H1 (cell line): ENCODE measurements at regions not wholly inside any gene's neighbourhood (a gene's known extent, or its start where the extent isn't known, plus 50 kb on each side); places are given as distances from the start of the nearest gene placed in this dataset.

ENCODE experiments used
- CTCF ChIA-PET: fragments of 300-600 bp; sonication (Branson Sonifier 250); formaldehyde crosslinking; loops from one replicate; lab custom pipeline; 2021; ENCODE audit not compliant: partially characterized antibody; lab: Charles Lee
- POLR2A ChIA-PET: fragments of 300-600 bp; sonication (Branson Sonifier 250); formaldehyde crosslinking; loops from one replicate; lab custom pipeline; 2021; ENCODE audit warnings: inconsistent platforms; ENCODE audit not compliant: partially characterized antibody; lab: Charles Lee
- DNase-seq, 2 experiments: peaks; one replicate each; pipeline versions ENCODE4 v3.0.0 to v3.0.0-alpha.2; 2010 to 2022; ENCODE audit warnings: low spot score in 2 of 2, low read depth in 1 of 2, mixed read lengths in 1 of 2
- FAIRE-seq: peaks from 2 replicates; lab custom pipeline; 2011; peaks lifted over from hg19 to GRCh38; lab: Jason Lieb, UNC
- H2AFZ ChIP-seq: 2 replicates; pipeline ENCODE4 v1.8.1; 2012; ENCODE audit warnings: low read length, inconsistent platforms
- H2AK5ac ChIP-seq: 2 replicates; pipeline ENCODE4 v1.6.1; 2013; ENCODE audit warnings: low read depth, low read length
- H2BK120ac ChIP-seq: replicated peaks from 2 replicates; pipeline ENCODE3; 2013; ENCODE audit warnings: low read depth, low read length, inconsistent platforms
- H2BK12ac ChIP-seq: 2 replicates; pipeline ENCODE4 v1.6.1; 2013; ENCODE audit warnings: low read depth, low read length
- H2BK15ac ChIP-seq: 2 replicates; pipeline ENCODE4 v1.6.1; 2013; ENCODE audit warnings: low read length
- H2BK20ac ChIP-seq: 2 replicates; pipeline ENCODE4 v1.6.1; 2013; ENCODE audit warnings: low read length
- H2BK5ac ChIP-seq: 2 replicates; pipeline ENCODE4 v1.6.1; 2013; ENCODE audit warnings: low read depth, low read length
- H3K14ac ChIP-seq: 2 replicates; pipeline ENCODE4 v1.6.1; 2013; ENCODE audit warnings: inconsistent platforms; ENCODE audit not compliant: insufficient read length
- H3K18ac ChIP-seq: 2 replicates; pipeline ENCODE4 v1.6.1; 2013; ENCODE audit warnings: low read length; ENCODE audit errors: extremely low read depth
- H3K23ac ChIP-seq: 2 replicates; pipeline ENCODE4 v1.6.1; 2013; ENCODE audit warnings: inconsistent platforms; ENCODE audit not compliant: insufficient read length
- H3K23me2 ChIP-seq: 2 replicates; pipeline ENCODE4 v1.6.1; 2013; ENCODE audit warnings: low read depth, low read length
- H3K27ac ChIP-seq: 2 replicates; pipeline ENCODE4 v1.6.1; 2011; ENCODE audit warnings: low read depth, low read length, inconsistent platforms
- H3K27me3 ChIP-seq, 4 experiments: replicated peaks in 1 of 4; 1 replicate in 1 of 4; 2 replicates in 3 of 4; pipeline versions ENCODE4 v1.6.1 to v1.8.1; 2011 to 2013; ENCODE audit warnings: low read length in 3 of 4, mild to moderate bottlenecking in 3 of 4, inconsistent platforms in 2 of 4, mixed read lengths in 2 of 4, moderate library complexity in 1 of 4; ENCODE audit not compliant: control insufficient read depth in 3 of 4, insufficient read depth in 3 of 4; ENCODE audit errors: extremely low read depth in 1 of 4
- H3K36me3 ChIP-seq, 4 experiments: 2 replicates each; pipeline versions ENCODE4 v1.6.1 to v1.8.1; 2011 to 2013; ENCODE audit warnings: mild to moderate bottlenecking in 4 of 4, low read length in 3 of 4, moderate library complexity in 2 of 4, control low read depth in 1 of 4, inconsistent platforms in 1 of 4; ENCODE audit not compliant: insufficient read depth in 4 of 4, control insufficient read depth in 2 of 4
- H3K4ac ChIP-seq: replicated peaks from 2 replicates; pipeline ENCODE3; 2013; ENCODE audit warnings: low read length, low read depth, mixed read lengths, inconsistent platforms; ENCODE audit not compliant: insufficient read length
- H3K4me1 ChIP-seq, 4 experiments: replicated peaks in 1 of 4; 1 replicate in 1 of 4; 2 replicates in 3 of 4; pipeline versions ENCODE4 v1.6.1 to v1.8.1; 2011 to 2013; ENCODE audit warnings: low read length in 3 of 4, inconsistent platforms in 2 of 4, mixed read lengths in 1 of 4; ENCODE audit not compliant: insufficient read depth in 4 of 4, control insufficient read depth in 3 of 4
- H3K4me2 ChIP-seq, 2 experiments: 2 replicates each; pipeline versions ENCODE4 v1.6.1 to v1.8.1; 2011 to 2013; ENCODE audit warnings: low read depth in 2 of 2, low read length in 2 of 2, control low read depth in 1 of 2, inconsistent platforms in 1 of 2, mild to moderate bottlenecking in 1 of 2; ENCODE audit not compliant: insufficient read depth in 1 of 2
- H3K4me3 ChIP-seq, 4 experiments: fragments of 200-600, 300-600 bp in 1 of 4; sonication (generic), shearing (Covaris generic), sonication (Bioruptor Twin) in 1 of 4; 2 replicates each; pipeline versions ENCODE4 v1.5.1 to v1.8.1; 2011 to 2016; ENCODE audit warnings: low read length in 4 of 4, low read depth in 3 of 4, control low read depth in 2 of 4, inconsistent platforms in 2 of 4, mild to moderate bottlenecking in 2 of 4, mixed read lengths in 1 of 4, moderate library complexity in 1 of 4; ENCODE audit not compliant: insufficient read depth in 2 of 4; ENCODE audit errors: extremely low read depth in 1 of 4
- H3K56ac ChIP-seq: replicated peaks from 2 replicates; pipeline ENCODE3; 2013; ENCODE audit warnings: low read depth, mild to moderate bottlenecking, mixed read lengths, low read length, inconsistent platforms; ENCODE audit not compliant: insufficient read length
- H3K79me1 ChIP-seq: 2 replicates; pipeline ENCODE4 v1.6.1; 2013; ENCODE audit warnings: low read depth, low read length, control low read depth
- H3K79me2 ChIP-seq, 2 experiments: 2 replicates each; pipeline versions ENCODE4 v1.6.1 to v1.8.1; 2012 to 2013; ENCODE audit warnings: low read length in 2 of 2, mild to moderate bottlenecking in 2 of 2, inconsistent platforms in 1 of 2; ENCODE audit not compliant: insufficient read depth in 2 of 2, control insufficient read depth in 1 of 2
- H3K9ac ChIP-seq, 4 experiments: replicated peaks in 1 of 4; 1 replicate in 1 of 4; 2 replicates in 3 of 4; pipeline versions ENCODE4 v1.6.1 to v1.8.1; 2011 to 2013; ENCODE audit warnings: low read depth in 3 of 4, low read length in 3 of 4, control low read depth in 2 of 4, mild to moderate bottlenecking in 2 of 4, moderate library complexity in 2 of 4, inconsistent platforms in 1 of 4; ENCODE audit errors: extremely low read depth in 1 of 4
- H3K9me3 ChIP-seq, 2 experiments: 2 replicates each; pipeline versions ENCODE4 v1.6.1 to v1.8.1; 2012 to 2013; ENCODE audit warnings: mild to moderate bottlenecking in 2 of 2, moderate library complexity in 2 of 2, control low read depth in 1 of 2, inconsistent platforms in 1 of 2, low read depth in 1 of 2, low read length in 1 of 2, mixed read lengths in 1 of 2; ENCODE audit not compliant: insufficient read depth in 2 of 2
- H4K20me1 ChIP-seq, 2 experiments: replicated peaks in 1 of 2; 2 replicates each; pipeline versions ENCODE3 to v1.8.1; 2011 to 2013; ENCODE audit warnings: inconsistent platforms in 2 of 2, low read length in 2 of 2, mild to moderate bottlenecking in 1 of 2; ENCODE audit not compliant: insufficient read depth in 2 of 2, control insufficient read depth in 1 of 2
- H4K5ac ChIP-seq: 2 replicates; pipeline ENCODE4 v1.6.1; 2013; ENCODE audit warnings: low read length, low read depth, mixed read lengths, inconsistent platforms; ENCODE audit not compliant: insufficient read length
- H4K8ac ChIP-seq: 2 replicates; pipeline ENCODE4 v1.8.0; 2013; ENCODE audit warnings: mild to moderate bottlenecking, moderate library complexity, low read length, inconsistent platforms; ENCODE audit not compliant: insufficient read depth; ENCODE audit errors: extremely low read depth
- H4K91ac ChIP-seq: replicated peaks from 2 replicates; pipeline ENCODE3; 2013; ENCODE audit warnings: low read length, mixed read lengths, inconsistent platforms; ENCODE audit not compliant: insufficient read length
- GABPA ChIP-seq: IDR thresholded peaks from 2 replicates; pipeline ENCODE4 v1.6.1; 2011; ENCODE audit warnings: mild to moderate bottlenecking, low read length, moderate library complexity, borderline replicate concordance; ENCODE audit not compliant: insufficient read depth
- HDAC6 ChIP-seq: IDR thresholded peaks from one replicate; pipeline ENCODE4 v1.7.1; 2012; ENCODE audit warnings: low read depth, mild to moderate bottlenecking, inconsistent platforms, low read length, moderate library complexity
- POLR2A ChIP-seq, 2 experiments: IDR thresholded peaks; 1 replicate in 1 of 2; 2 replicates in 1 of 2; pipeline ENCODE4 v1.6.1; 2011; ENCODE audit warnings: low read depth in 2 of 2, low read length in 2 of 2, mild to moderate bottlenecking in 2 of 2; ENCODE audit errors: control extremely low read depth in 1 of 2
- POU5F1 ChIP-seq: IDR thresholded peaks from 2 replicates; pipeline ENCODE4 v1.6.1; 2011; ENCODE audit warnings: low read depth, mild to moderate bottlenecking, low read length, moderate library complexity
- RBBP5 ChIP-seq: IDR thresholded peaks from 2 replicates; pipeline ENCODE4 v1.7.1; 2012; ENCODE audit warnings: low read depth, mild to moderate bottlenecking, inconsistent platforms, low read length, moderate library complexity, borderline replicate concordance
- SAP30 ChIP-seq: fragments of 300-600 bp; sonication (generic); IDR thresholded peaks from 2 replicates; pipeline ENCODE4 v1.7.1; 2012; ENCODE audit warnings: low read length, moderate library complexity, mild to moderate bottlenecking, inconsistent platforms; ENCODE audit not compliant: insufficient read depth, insufficient replicate concordance
- SIX5 ChIP-seq: IDR thresholded peaks from 2 replicates; pipeline ENCODE4 v1.6.1; 2011; ENCODE audit warnings: mild to moderate bottlenecking, low read depth, low read length
- ZNF274 ChIP-seq: IDR thresholded peaks from 2 replicates; pipeline ENCODE4 v1.7.0; 2012; ENCODE audit warnings: low read length, borderline replicate concordance; ENCODE audit errors: extremely low read depth
- WGBS, 2 experiments: shearing (Covaris generic) in 1 of 2; methylation state at CpG; one replicate each; pipeline versions ENCODE4 v1.1.6 to v1.1.7; 2013 to 2015; ENCODE audit warnings: low lambda C conversion rate in 2 of 2, mixed read lengths in 2 of 2, inconsistent platforms in 1 of 2, low coverage in 1 of 2, missing lambda C conversion rate in 1 of 2; ENCODE audit not compliant: insufficient replicate concordance in 2 of 2, insufficient coverage in 1 of 2, insufficient read length in 1 of 2; ENCODE audit errors: extremely low coverage in 1 of 2, missing lambda C conversion rate in 1 of 2; 5-methylcytosine and 5-hydroxymethylcytosine counted together

- Histone ChIP-seq H2AK5ac (no peak overlapping the region), H3K18ac (no peak overlapping the region), H3K27me3 (no peaks in the 10 kb centered on the region), H2BK12ac (no peak overlapping the region), H2AFZ (no peak overlapping the region), H3K56ac (no peak overlapping the region), H3K14ac (no peak overlapping the region), H4K5ac (no peak overlapping the region), H3K9ac (no peak overlapping the region), H2BK20ac (no peak overlapping the region), H4K91ac (no peak overlapping the region), H2BK5ac (no peak overlapping the region), H3K4me2 (no peak overlapping the region), H3K23me2 (no peaks in the 10 kb centered on the region), H2BK15ac (no peak overlapping the region), H3K27ac (no peak overlapping the region), H3K4ac (no peak overlapping the region), H3K79me2 (no peaks in the 10 kb centered on the region), H4K20me1 (no peaks in the 10 kb centered on the region), H3K79me1 (no peaks in the 10 kb centered on the region), H3K4me1 (no peaks in the 10 kb centered on the region), H3K23ac (no peak overlapping the region), H3K36me3 (no peaks in the 10 kb centered on the region), H3K4me3 (no peak overlapping the region), H3K9me3 (no peaks in the 10 kb centered on the region), H4K8ac (no peak overlapping the region), H2BK120ac (no peak overlapping the region)
- FAIRE-seq (no peak), DNase-seq (no peak)
- ChIA-PET CTCF (no interaction called here), POLR2A (no interaction called here)
- WGBS, 2 experiments: 85% methylated on average over 5 of the region's 5 CpGs; no CpG with 5 or more reads in 1 of the 2 experiments
- TF ChIP-seq POU5F1 (no peak), GABPA (no peak), SAP30 (no peak), SIX5 (no peak), ZNF274 (no peak), HDAC6 (no peak), POLR2A (IDR thresholded peaks at IDR 0.05; ENCODE audit: control extremely low read depth in 1 of 2, low read depth in 2 of 2, low read length in 2 of 2) (no peak), RBBP5 (no peak)
These were observed 61.6 kb upstream of the WSB1 start for GRCh38 chr17:27232328-27232727.
